ENCODE measurements at regions not wholly inside any gene's neighbourhood (a gene's known extent, or its start where the extent isn't known, plus 50 kb on each side); places are given as distances from the start of the nearest gene placed in this dataset.
"Not testable (repeated sequence)": the region's sequence is repeated elsewhere in the genome, so short reads cannot be mapped to it uniquely, and the experiment has no call there.

- no peak for DNase-seq
These were observed 428.6 kb downstream of the SLITRK1 start for GRCh38 chr13:83453723-83454122.

DNA sequence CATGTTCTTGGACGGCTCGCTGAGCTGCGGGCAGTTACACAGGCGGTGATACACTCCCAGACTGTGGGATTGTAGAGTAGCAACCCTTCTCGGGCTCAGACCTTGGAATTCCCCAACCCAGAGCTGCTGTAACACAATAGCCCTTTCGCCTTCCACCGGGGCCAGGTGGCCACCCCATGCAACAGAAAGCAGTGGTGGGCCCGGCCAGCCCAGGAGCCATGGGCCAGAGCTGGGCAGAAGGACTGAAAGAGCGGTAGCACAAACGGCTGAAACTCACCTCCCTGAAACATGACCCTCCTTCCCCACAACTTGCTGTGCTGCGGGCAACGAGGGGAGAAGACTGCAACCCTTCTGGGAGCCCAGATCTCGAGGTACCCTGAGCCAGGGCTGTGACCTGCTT is 429.0 kb downstream of the SLITRK1 start:
- DNase-seq, result no peak

- DNase-seq, result no peak
These were observed 429.9 kb downstream of the SLITRK1 start for GRCh38 chr13:83452292-83452950.

DNA sequence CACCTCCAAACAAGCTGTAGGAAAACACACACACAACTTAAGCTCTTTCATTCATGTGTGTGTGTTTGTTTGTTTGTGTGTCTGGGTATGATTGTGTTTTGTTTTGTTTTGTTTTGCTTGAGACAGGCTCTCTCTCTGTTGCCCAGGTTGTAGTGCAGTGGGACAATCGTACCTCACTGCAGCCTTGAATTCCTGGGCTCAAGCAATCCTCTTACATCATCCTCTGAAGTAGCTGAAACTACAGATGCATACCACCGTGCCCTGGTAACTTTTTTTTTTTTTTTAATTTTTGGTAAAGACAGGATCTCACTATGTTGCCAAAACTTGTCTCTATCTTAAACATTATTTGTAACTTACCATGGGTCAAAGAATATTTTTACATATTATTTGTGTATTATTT is 431.7 kb downstream of the SLITRK1 start:
- DNase-seq, result no peak

GRCh38 chr13:83449668-83450395 is 432.4 kb downstream of the SLITRK1 start:
- DNase-seq, result no peak

DNA sequence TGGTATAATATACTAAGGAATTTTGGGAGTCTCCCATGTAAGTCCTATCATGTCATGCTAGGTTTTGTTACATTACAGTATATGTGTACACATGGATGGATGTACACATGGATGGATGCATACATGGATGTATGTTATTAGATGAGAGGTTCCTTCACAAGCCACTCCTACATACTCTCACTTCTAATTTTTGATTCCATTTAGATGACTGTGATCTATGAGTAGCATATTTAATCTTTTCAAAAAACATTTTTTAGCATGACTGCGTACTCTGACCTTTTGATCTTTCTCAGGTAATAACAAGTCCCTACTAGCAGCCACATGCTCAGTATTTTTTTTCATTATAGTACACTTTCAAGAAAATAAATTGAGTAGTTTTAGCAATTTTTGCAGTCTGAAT is 441.8 kb downstream of the SLITRK1 start:
- no peak for DNase-seq

GRCh38 chr13:83439464-83439863 is 442.8 kb downstream of the SLITRK1 start:
- not testable (repeated sequence) for DNase-seq

DNA sequence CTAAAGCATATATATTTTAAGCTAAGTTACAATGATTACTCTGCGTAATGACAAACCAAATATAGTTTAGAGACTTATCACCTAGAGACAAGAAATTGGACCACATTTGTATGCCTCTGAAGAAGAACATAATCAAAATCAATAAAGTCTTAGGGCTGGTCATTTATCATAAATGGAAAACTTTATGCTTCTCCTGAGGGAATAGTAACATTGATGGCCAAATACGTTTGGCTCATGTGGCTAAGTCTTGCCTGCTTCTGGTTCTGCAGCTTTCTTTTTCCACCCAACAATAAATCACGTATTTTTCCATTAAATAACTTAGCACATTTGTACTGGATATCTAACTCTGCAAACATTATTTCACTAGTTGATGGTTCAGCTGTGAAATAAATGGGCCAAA is 458.4 kb downstream of the SLITRK1 start:
- DNase-seq, result no peak

- no peak for DNase-seq
These were observed 458.9 kb downstream of the SLITRK1 start for GRCh38 chr13:83423381-83423780.

GRCh38 chr13:83414393-83414792 is 467.9 kb downstream of the SLITRK1 start:
- DNase-seq, result no peak

DNA sequence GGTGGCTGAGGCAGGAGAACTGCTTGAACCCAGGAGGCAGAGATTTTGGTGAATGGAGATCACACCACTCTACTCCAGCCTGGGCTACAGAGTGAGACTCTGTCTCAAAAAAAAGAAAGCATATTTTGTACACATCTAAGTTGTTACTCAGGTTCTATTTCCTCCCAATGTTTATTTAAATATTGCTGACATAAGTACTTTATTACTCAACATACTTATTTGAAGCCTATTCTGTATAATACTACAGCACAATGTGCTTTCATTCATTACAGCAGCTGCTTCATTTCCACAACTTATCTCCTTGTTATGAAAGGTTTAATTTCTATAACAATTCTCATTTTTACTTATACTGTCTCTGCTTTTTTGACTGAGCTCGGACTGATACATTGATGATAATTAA is 495.7 kb downstream of the SLITRK1 start:
- no peak for DNase-seq

- DNase-seq, result no peak
These were observed 503.4 kb downstream of the SLITRK1 start for GRCh38 chr13:83378908-83379307.

DNA sequence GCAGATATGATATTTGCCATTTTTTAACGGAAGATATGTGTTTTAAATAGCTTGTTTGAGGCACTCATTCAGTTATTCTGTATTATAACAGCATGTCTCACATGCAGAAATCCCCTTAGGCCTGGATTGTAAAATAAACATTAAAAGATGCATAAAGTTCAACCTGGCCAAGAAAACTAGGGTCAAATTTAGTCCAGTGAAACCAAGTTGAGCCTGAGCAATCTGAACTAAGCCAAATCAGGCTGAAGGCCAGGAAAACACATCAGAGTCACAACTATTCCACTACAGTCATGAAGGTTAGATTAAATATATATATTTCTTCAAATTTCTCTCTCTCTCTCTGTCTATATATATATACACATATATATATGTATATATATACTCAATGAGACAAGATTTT is 504.8 kb downstream of the SLITRK1 start:
- no peak for DNase-seq

DNA sequence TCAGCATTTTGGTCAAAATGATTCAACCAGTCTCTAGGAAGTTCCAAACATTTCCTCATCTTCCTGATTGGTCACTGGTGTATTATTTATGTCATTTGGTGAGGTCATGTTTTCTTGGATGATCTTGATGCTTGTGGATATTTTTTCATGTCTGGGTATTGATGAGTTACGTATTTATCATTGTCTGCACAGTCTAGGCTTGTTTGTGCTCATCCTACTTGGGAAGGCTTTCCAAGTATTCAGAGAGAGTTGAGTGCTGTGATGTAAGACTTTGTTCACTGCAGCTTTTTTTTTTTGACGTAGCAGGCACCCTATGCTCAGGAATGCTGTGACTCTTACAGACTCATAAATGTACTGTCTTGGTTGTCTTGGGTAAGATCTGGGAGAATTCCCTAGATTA is 509.5 kb downstream of the SLITRK1 start:
- DNase-seq, result no peak

GRCh38 chr13:83365723-83366122 is 516.6 kb downstream of the SLITRK1 start:
- no peak for DNase-seq

GRCh38 chr13:83355041-83355440 is 527.2 kb downstream of the SLITRK1 start:
- no peak for DNase-seq

DNA sequence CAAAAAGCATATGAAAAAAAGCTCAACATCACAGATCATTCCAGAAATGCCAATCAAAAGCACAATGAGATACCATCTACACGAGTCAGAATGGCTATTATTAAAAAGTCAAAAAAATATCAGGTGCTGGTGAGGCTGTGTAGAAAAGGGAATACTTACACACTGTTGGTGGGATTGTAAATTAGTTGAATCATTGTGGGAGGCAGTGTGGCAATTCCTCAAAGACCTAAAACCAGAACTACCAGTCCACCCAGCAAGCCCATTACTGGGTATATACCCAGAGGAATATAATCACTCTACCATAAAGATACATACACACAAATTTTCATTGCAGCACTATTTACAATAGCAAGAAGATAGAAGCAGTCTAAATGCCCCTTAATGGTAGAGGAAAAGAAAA is 529.9 kb downstream of the SLITRK1 start:
- DNase-seq, result no peak

DNA sequence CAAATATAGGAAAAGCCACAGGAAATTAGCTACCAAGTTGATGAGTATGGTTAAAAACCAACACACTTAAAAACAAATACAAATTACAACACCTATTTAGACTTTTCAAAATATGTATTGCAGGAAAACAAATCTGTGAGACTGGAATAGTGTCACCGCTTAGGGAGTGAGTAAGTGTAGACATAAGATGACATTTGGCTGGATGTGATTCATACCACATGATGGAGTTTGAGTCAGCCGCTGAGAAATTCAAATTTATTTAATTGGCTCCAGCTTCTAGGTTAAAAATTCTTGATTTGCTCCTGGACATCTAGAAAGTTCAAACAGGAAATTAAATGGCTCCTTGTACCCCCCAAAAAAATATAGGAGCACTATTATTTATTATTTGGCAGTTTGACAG is 531.7 kb downstream of the SLITRK1 start:
- DNase-seq, result no peak

DNA sequence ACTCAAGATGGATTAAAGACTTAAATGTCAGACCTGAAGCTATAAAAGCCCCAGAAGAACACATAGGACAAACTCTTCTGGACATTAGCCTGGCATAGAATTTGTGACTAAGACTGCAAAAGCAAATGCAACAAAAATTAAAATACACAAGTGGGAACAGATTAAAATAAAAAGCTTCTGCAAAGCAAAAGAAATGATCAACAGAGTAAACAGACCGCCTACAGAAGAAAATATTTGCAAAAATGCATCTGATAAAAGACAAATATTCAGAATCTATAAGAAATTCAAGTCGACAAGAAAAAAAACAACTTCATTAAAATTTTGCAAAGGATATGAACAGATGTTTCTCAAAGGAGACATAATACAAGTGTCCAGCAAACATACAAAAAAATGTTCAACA is 537.8 kb downstream of the SLITRK1 start:
- DNase-seq, result no peak

GRCh38 chr13:83340170-83340569 is 542.1 kb downstream of the SLITRK1 start:
- DNase-seq, result no peak

GRCh38 chr13:83333614-83334388 is 548.5 kb downstream of the SLITRK1 start:
- DNase-seq, result no peak

- no peak for DNase-seq
These were observed 549.5 kb downstream of the SLITRK1 start for GRCh38 chr13:83332751-83333150.

DNA sequence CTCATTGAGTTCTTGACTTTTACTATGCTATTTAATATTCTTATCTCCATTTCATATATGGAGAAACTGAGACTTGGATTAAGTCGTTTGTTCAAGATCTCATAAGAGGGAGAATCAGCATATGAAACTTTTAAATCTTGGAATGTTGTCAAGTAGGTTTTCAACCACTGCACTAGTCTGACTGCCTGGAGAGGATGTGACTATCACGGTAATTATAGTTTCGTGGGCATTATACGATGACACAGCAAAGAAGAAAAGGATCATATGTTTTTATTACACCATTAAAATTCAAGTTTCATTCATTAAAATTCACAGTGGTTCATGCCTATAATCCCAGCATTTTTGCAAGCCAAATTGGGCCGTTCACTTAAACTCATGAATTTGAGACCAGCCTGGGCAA is 555.2 kb downstream of the SLITRK1 start:
- DNase-seq, result no peak
